ENCODE measurements at regions not wholly inside any gene's neighbourhood (a gene's known extent, or its start where the extent isn't known, plus 50 kb on each side); places are given as distances from the start of the nearest gene placed in this dataset.

- Histone ChIP-seq H3K27ac (no peak overlapping the region), H3K36me3 (no peaks in the 10 kb centered on the region), H3K4me1 (no peaks in the 10 kb centered on the region), H3K27me3 (no peaks in the 10 kb centered on the region), H3K4me3 (no peak overlapping the region), H3K9me3 (no peaks in the 10 kb centered on the region)
- DNase-seq (ENCODE audit: low spot score in 2 of 2), result no peak
- TF ChIP-seq CTCF (IDR thresholded peaks at IDR 0.05) (no peak), EP300 (IDR thresholded peaks at IDR 0.05) (no peak), POLR2A (IDR thresholded peaks at IDR 0.05) (no peak)
- WGBS, 2 donors, result 86 to 92% methylated on average over 9 of the region's 9 CpGs
Measured at GRCh38 chr7:28263622-28264271, 83.2 kb upstream of the JAZF1 start.

GRCh38 chr7:28266402-28266801, 85.8 kb upstream of the JAZF1 start:
- no peak for DNase-seq (ENCODE audit: low spot score in 2 of 2)
- H3K4me1 ChIP-seq, result no peaks in the 10 kb centered on the region
- no peaks in the 10 kb centered on the region for H3K36me3 ChIP-seq
- no peak overlapping the region for H3K4me3 ChIP-seq
- TF ChIP-seq CTCF (IDR thresholded peaks at IDR 0.05) (no peak), POLR2A (IDR thresholded peaks at IDR 0.05) (no peak), EP300 (IDR thresholded peaks at IDR 0.05) (no peak)
- no peaks in the 10 kb centered on the region for H3K27me3 ChIP-seq
- H3K27ac ChIP-seq, result no peak overlapping the region
- H3K9me3 ChIP-seq, result no peaks in the 10 kb centered on the region
- WGBS, 2 donors, result 49 to 59% methylated on average over 2 of the region's 2 CpGs

- no peak for TF ChIP-seq POLR2A (IDR thresholded peaks at IDR 0.05)
- no peak for TF ChIP-seq EP300 (IDR thresholded peaks at IDR 0.05)
- TF ChIP-seq CTCF (IDR thresholded peaks at IDR 0.05), result no peak
Measured at GRCh38 chr7:28267012-28267411, 86.4 kb upstream of the JAZF1 start.

GRCh38 chr7:28269700-28270361, 89.2 kb upstream of the JAZF1 start:
- no peaks in the 10 kb centered on the region for H3K27me3 ChIP-seq
- H3K4me1 ChIP-seq, result peaks cover 0 to 4% (median 0%) of the 10 kb centered on the region in 4 donors
- no peak overlapping the region for H3K27ac ChIP-seq
- H3K9me3 ChIP-seq, result no peaks in the 10 kb centered on the region
- no peaks in the 10 kb centered on the region for H3K36me3 ChIP-seq
- TF ChIP-seq CTCF (IDR thresholded peaks at IDR 0.05) (no peak), POLR2A (IDR thresholded peaks at IDR 0.05) (no peak), EP300 (IDR thresholded peaks at IDR 0.05) (no peak)
- H3K4me3 ChIP-seq, result no peak overlapping the region
- 61 to 70% methylated on average over 1 of the region's 1 CpG for WGBS, 2 donors
- no peak for DNase-seq (ENCODE audit: low spot score in 2 of 2)

More at GRCh38 chr7:28267012-28267411, 86.4 kb upstream of the JAZF1 start:
- DNase-seq (ENCODE audit: low spot score in 2 of 2), result no peak
- Histone ChIP-seq H3K27ac (no peak overlapping the region), H3K4me1 (no peaks in the 10 kb centered on the region), H3K4me3 (no peak overlapping the region), H3K27me3 (no peaks in the 10 kb centered on the region), H3K9me3 (no peaks in the 10 kb centered on the region), H3K36me3 (no peaks in the 10 kb centered on the region)

GRCh38 chr7:28270536-28270935, 89.9 kb upstream of the JAZF1 start:
- H3K4me1 ChIP-seq, result peaks cover 0 to 4% (median 0%) of the 10 kb centered on the region in 4 donors
- no peak for DNase-seq (ENCODE audit: low spot score in 2 of 2)
- H3K9me3 ChIP-seq, result no peaks in the 10 kb centered on the region
- 93 to 99% methylated on average over 10 of the region's 11 CpGs for WGBS, 2 donors
- TF ChIP-seq POLR2A (IDR thresholded peaks at IDR 0.05) (no peak), CTCF (IDR thresholded peaks at IDR 0.05) (no peak), EP300 (IDR thresholded peaks at IDR 0.05) (no peak)
- no peak overlapping the region for H3K27ac ChIP-seq
- no peaks in the 10 kb centered on the region for H3K27me3 ChIP-seq
- H3K36me3 ChIP-seq, result no peaks in the 10 kb centered on the region
- no peak overlapping the region for H3K4me3 ChIP-seq
